Endothelial cell of umbilical vein (primary cell): ENCODE measurements at regions not wholly inside any gene's neighbourhood (a gene's known extent, or its start where the extent isn't known, plus 50 kb on each side); places are given as distances from the start of the nearest gene placed in this dataset.

ENCODE experiments used
- BruUV-seq: library from RNA; stranded (reverse); fragments of 400-500 nt; replicated peaks from 2 replicates; lab custom pipeline; 2021; lab: Mats Ljungman, UMichigan
- CTCF ChIA-PET: fragments of 300-600, 350-600 bp; sonication (Branson Sonifier 250); formaldehyde crosslinking; loops from one replicate; lab custom pipeline; 2021; ENCODE audit warnings: antibody characterized with exemption, inconsistent platforms; lab: Charles Lee
- POLR2A ChIA-PET: fragments of 300-600, 350-600 bp; sonication (Branson Sonifier 250); formaldehyde crosslinking; loops from one replicate; lab custom pipeline; 2021; ENCODE audit warnings: antibody characterized with exemption, inconsistent platforms; lab: Charles Lee
- DNase-seq: peaks from one replicate; pipeline ENCODE4 v3.0.0-alpha.2; 2011; ENCODE audit warnings: low read depth, low spot score
- FAIRE-seq: peaks from 2 replicates; lab custom pipeline; 2011; peaks lifted over from hg19 to GRCh38; lab: Jason Lieb, UNC
- H2AFZ ChIP-seq: 2 replicates; pipeline ENCODE4 v1.6.0; 2012; ENCODE audit warnings: low read depth, low read length, control low read depth, inconsistent platforms
- H3K27ac ChIP-seq: 2 replicates; pipeline ENCODE4 v1.5.1; 2011; ENCODE audit warnings: low read depth, mild to moderate bottlenecking, control low read depth, low read length, moderate library complexity; ENCODE audit not compliant: insufficient read depth
- H3K27me3 ChIP-seq, 2 experiments: 2 replicates each; pipeline versions ENCODE4 v1.6.0 to v1.6.1; 2011; ENCODE audit warnings: low read length in 2 of 2, mixed read lengths in 1 of 2; ENCODE audit not compliant: control insufficient read depth in 2 of 2, insufficient read depth in 2 of 2
- H3K36me3 ChIP-seq, 2 experiments: 2 replicates in 1 of 2; 3 replicates in 1 of 2; pipeline ENCODE4 v1.5.1; 2011; ENCODE audit warnings: low read length in 2 of 2, mild to moderate bottlenecking in 1 of 2, moderate library complexity in 1 of 2; ENCODE audit not compliant: control insufficient read depth in 2 of 2, insufficient read depth in 2 of 2; ENCODE audit errors: extremely low read depth in 1 of 2
- H3K4me1 ChIP-seq: 3 replicates; pipeline ENCODE4 v1.5.1; 2011; ENCODE audit warnings: mild to moderate bottlenecking, low read length; ENCODE audit not compliant: control insufficient read depth, insufficient read depth; ENCODE audit errors: extremely low read depth
- H3K4me2 ChIP-seq: 2 replicates; pipeline ENCODE4 v1.6.1; 2011; ENCODE audit warnings: low read length, control low read depth, mixed read lengths; ENCODE audit not compliant: insufficient read depth
- H3K4me3 ChIP-seq, 3 experiments: fragments of 200-600 bp in 1 of 3; sonication (generic), shearing (Covaris generic) in 1 of 3; replicated peaks in 1 of 3; 2 replicates each; pipeline ENCODE4 v1.5.1; 2011 to 2016; ENCODE audit warnings: control low read depth in 3 of 3, low read length in 3 of 3, mild to moderate bottlenecking in 2 of 3, inconsistent platforms in 1 of 3, low read depth in 1 of 3, moderate library complexity in 1 of 3; ENCODE audit not compliant: insufficient read depth in 1 of 3
- H3K79me2 ChIP-seq: 2 replicates; pipeline ENCODE4 v1.6.0; 2012; ENCODE audit warnings: low read length, inconsistent platforms; ENCODE audit not compliant: control insufficient read depth, insufficient read depth
- H3K9ac ChIP-seq: replicated peaks from 2 replicates; pipeline ENCODE3; 2011; ENCODE audit warnings: low read length, control low read depth; ENCODE audit not compliant: insufficient read depth; ENCODE audit errors: extremely low read depth
- H3K9me1 ChIP-seq: replicated peaks from 3 replicates; pipeline ENCODE4 v1.6.0; 2011; ENCODE audit warnings: mild to moderate bottlenecking, low read length; ENCODE audit not compliant: control insufficient read depth, insufficient read depth; ENCODE audit errors: extremely low read depth
- H3K9me3 ChIP-seq: replicated peaks from 2 replicates; pipeline ENCODE4 v1.5.1; 2012; ENCODE audit warnings: low read length, inconsistent platforms; ENCODE audit not compliant: control insufficient read depth, insufficient read depth
- H4K20me1 ChIP-seq: replicated peaks from 2 replicates; pipeline ENCODE3; 2011; ENCODE audit warnings: mild to moderate bottlenecking, low read length; ENCODE audit not compliant: control insufficient read depth, insufficient read depth; ENCODE audit errors: extremely low read depth
- GATA2 ChIP-seq: IDR thresholded peaks from 2 replicates; pipeline ENCODE4 v1.7.0; 2011; ENCODE audit warnings: low read depth, mild to moderate bottlenecking, moderate library complexity, mixed read lengths, low read length; ENCODE audit not compliant: insufficient read length, insufficient read depth
- MAX ChIP-seq: IDR thresholded peaks from 2 replicates; pipeline ENCODE4 v1.6.1; 2011; ENCODE audit not compliant: insufficient read depth, insufficient read length
- MYC ChIP-seq: IDR thresholded peaks from one replicate; pipeline ENCODE4 v1.6.1; 2011; ENCODE audit warnings: mild to moderate bottlenecking, low read depth, low read length
- POLR2A ChIP-seq: IDR thresholded peaks from 2 replicates; pipeline ENCODE4 v1.6.1; 2012; ENCODE audit warnings: low read depth, mild to moderate bottlenecking, control low read depth, low read length
- dilution Hi-C: fragments of 300-500 bp; cut with MboI; formaldehyde crosslinking; loops from one replicate; pipeline ENCODE4 v1.15.0; 2019; ENCODE audit warnings: low sequenced_read_pairs; ENCODE audit not compliant: extremely low pct_ligation_motif_present
- intact Hi-C: fragments of 100-400 bp; cut with micrococcal nuclease; formaldehyde crosslinking; loops from one replicate; pipeline ENCODE4 v1.10.0; 2022

DNA sequence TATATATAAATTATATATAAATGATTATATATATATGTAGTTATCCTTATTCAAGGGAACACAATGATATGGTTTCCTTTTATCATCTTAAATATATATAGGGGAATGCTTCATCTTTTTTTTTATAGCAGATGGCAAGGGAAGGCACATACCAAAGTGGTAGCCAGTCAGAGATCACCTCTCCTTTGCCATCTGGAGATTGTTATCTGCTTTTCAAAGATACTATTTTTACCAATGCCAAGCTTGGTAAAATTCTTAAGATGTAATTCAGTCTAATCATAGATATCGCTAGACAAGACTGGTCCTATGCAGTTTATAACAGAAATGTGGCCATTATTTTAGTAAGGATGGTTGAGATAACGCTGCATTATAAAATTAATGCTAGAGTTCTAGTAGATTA is 64.7 kb upstream of the DSEL start:
- no peak overlapping the region for H3K9ac ChIP-seq
- no peaks in the 10 kb centered on the region for H3K9me3 ChIP-seq
- no peaks in the 10 kb centered on the region for H3K9me1 ChIP-seq
- H3K36me3 ChIP-seq: no peaks in the 10 kb centered on the region
- no TSS peak for BruUV-seq
- no peak overlapping the region for H2AFZ ChIP-seq
- no peak for FAIRE-seq
- POLR2A ChIA-PET: no interaction called here
- no peak overlapping the region for H3K4me3 ChIP-seq
- TF ChIP-seq GATA2 (no peak), MYC (no peak), MAX (no peak), POLR2A (no peak)
- intact Hi-C loops (no loop called here), dilution Hi-C loops (no loop called here)
- H3K4me1 ChIP-seq: no peaks in the 10 kb centered on the region
- CTCF ChIA-PET: no interaction called here
- no peak for DNase-seq
- no peaks in the 10 kb centered on the region for H4K20me1 ChIP-seq
- no peaks in the 10 kb centered on the region for H3K79me2 ChIP-seq
- H3K4me2 ChIP-seq: no peak overlapping the region
- H3K27me3 ChIP-seq: no peaks in the 10 kb centered on the region
- H3K27ac ChIP-seq: no peak overlapping the region

DNA sequence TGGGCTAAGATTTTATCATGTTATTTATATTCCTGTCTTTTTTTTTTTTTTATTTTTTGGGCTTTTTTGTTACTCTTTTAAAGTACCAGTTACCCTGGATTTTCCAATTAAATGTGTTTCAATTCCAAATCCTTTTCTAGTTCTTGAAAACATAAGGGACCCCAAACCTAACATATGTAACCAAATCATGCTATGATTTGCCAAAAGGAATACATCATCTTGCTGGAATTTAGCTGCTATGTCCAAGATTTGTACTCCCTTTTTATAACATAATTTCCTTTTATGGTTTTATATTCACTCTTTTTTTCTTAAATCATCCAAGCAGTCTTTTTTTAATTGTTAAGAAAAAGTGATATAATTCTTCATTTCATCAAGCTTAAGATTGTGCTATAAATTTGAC is 60.9 kb upstream of the DSEL start:
- TF ChIP-seq MAX: no peak
- H3K36me3 ChIP-seq: no peaks in the 10 kb centered on the region
- no TSS peak for BruUV-seq
- CTCF ChIA-PET: interaction anchor here (0.9 to 1.1 kb wide), 2 partner anchors 13 to 62 kb away, joined by 3 to 4 read pairs; no protein-coding TSS in a partner anchor
- H3K27me3 ChIP-seq: no peaks in the 10 kb centered on the region
- POLR2A ChIA-PET: no interaction called here
- H2AFZ ChIP-seq: no peak overlapping the region
- no peak overlapping the region for H3K27ac ChIP-seq
- H3K4me3 ChIP-seq: no peak overlapping the region
- H4K20me1 ChIP-seq: no peaks in the 10 kb centered on the region
- no peaks in the 10 kb centered on the region for H3K9me1 ChIP-seq
- no peak overlapping the region for H3K4me2 ChIP-seq
- H3K9ac ChIP-seq: no peak overlapping the region
- dilution Hi-C loops: no loop called here
- H3K4me1 ChIP-seq: no peaks in the 10 kb centered on the region
- H3K79me2 ChIP-seq: no peaks in the 10 kb centered on the region
- no peak for FAIRE-seq
- intact Hi-C loops: no loop called here
- no peak for DNase-seq
- H3K9me3 ChIP-seq: no peaks in the 10 kb centered on the region
